Smooth muscle cell (in vitro differentiated cells): ENCODE measurements at regions not wholly inside any gene's neighbourhood (a gene's known extent, or its start where the extent isn't known, plus 50 kb on each side); places are given as distances from the start of the nearest gene placed in this dataset.

ENCODE experiments used
- DNase-seq: peaks from one replicate; lab custom pipeline; 2025; ENCODE audit not compliant: unreplicated experiment; lab: John Stamatoyannopoulos, UW
- H2AFZ ChIP-seq: fragments of 200-600 bp; sonication (generic); 2 replicates; pipeline ENCODE4 v1.6.0; 2016; ENCODE audit warnings: antibody characterized with exemption, low read depth, mild to moderate bottlenecking
- H3F3A ChIP-seq: fragments of 200-600 bp; sonication (generic); 2 replicates; pipeline ENCODE4 v1.6.0; 2017; ENCODE audit warnings: antibody characterized with exemption, low read depth
- H3K27ac ChIP-seq: fragments of 200-600 bp; sonication (generic); 2 replicates; pipeline ENCODE4 v1.5.1; 2016; ENCODE audit warnings: low read depth, mild to moderate bottlenecking
- H3K27me3 ChIP-seq: fragments of 200-600 bp; sonication (generic); 2 replicates; pipeline ENCODE4 v1.6.1; 2016; ENCODE audit warnings: low read depth, mild to moderate bottlenecking
- H3K36me3 ChIP-seq: fragments of 200-600 bp; sonication (generic); 2 replicates; pipeline ENCODE4 v1.5.1; 2016; ENCODE audit warnings: low read depth
- H3K4me1 ChIP-seq: fragments of 200-600 bp; sonication (generic); 2 replicates; pipeline ENCODE4 v1.5.1; 2016; ENCODE audit warnings: low read depth
- H3K4me2 ChIP-seq: fragments of 200-600 bp; sonication (generic); 2 replicates; pipeline ENCODE4 v1.6.0; 2016; ENCODE audit warnings: mild to moderate bottlenecking
- H3K4me3 ChIP-seq: fragments of 200-600 bp; sonication (generic); 2 replicates; pipeline ENCODE4 v1.5.1; 2016; ENCODE audit warnings: mild to moderate bottlenecking
- H3K79me2 ChIP-seq: fragments of 200-600 bp; sonication (generic); 2 replicates; pipeline ENCODE4 v1.6.0; 2016; ENCODE audit warnings: low read depth, mild to moderate bottlenecking
- H3K9ac ChIP-seq: fragments of 200-600 bp; sonication (generic); 2 replicates; pipeline ENCODE4 v1.6.0; 2016; ENCODE audit warnings: low read depth
- H3K9me3 ChIP-seq: fragments of 200-600 bp; sonication (generic); replicated peaks from 2 replicates; pipeline ENCODE4 v1.5.1; 2016; ENCODE audit warnings: low read depth
- H4K20me1 ChIP-seq: fragments of 200-600 bp; sonication (generic); 2 replicates; pipeline ENCODE4 v1.6.0; 2016; ENCODE audit warnings: low read depth
- CTCF ChIP-seq: fragments of 200-600 bp; sonication (generic); IDR thresholded peaks from 2 replicates; pipeline ENCODE4 v1.5.1; 2017; ENCODE audit warnings: borderline replicate concordance, mild to moderate bottlenecking, antibody characterized with exemption; ENCODE audit not compliant: insufficient read depth, poor library complexity, severe bottlenecking
- WGBS: methylation state at CpG from one replicate; pipeline ENCODE4 v1.1.7; 2016; ENCODE audit warnings: low lambda C conversion rate; 5-methylcytosine and 5-hydroxymethylcytosine counted together

- TF ChIP-seq CTCF: no peak
Measured at GRCh38 chr11:27783701-27784355, 83.6 kb upstream of the BDNF start.

GRCh38 chr11:27777033-27777432 is 76.8 kb upstream of the BDNF start:
- no peak for TF ChIP-seq CTCF
- Histone ChIP-seq H3K27ac (no peak overlapping the region), H3K4me1 (no peaks in the 10 kb centered on the region), H3K4me2 (no peak overlapping the region), H4K20me1 (no peaks in the 10 kb centered on the region), H3F3A (no peaks in the 10 kb centered on the region), H2AFZ (no peak overlapping the region), H3K9me3 (no peaks in the 10 kb centered on the region), H3K36me3 (no peaks in the 10 kb centered on the region), H3K4me3 (no peak overlapping the region), H3K27me3 (no peaks in the 10 kb centered on the region), H3K9ac (no peak overlapping the region), H3K79me2 (no peaks in the 10 kb centered on the region)
- no peak for DNase-seq
- WGBS: 59% methylated on average over 3 of the region's 3 CpGs

More at GRCh38 chr11:27783701-27784355, 83.6 kb upstream of the BDNF start:
- H3K36me3 ChIP-seq: no peaks in the 10 kb centered on the region
- H3K4me2 ChIP-seq: no peak overlapping the region
- 86% methylated on average over 4 of the region's 5 CpGs for WGBS
- no peaks in the 10 kb centered on the region for H4K20me1 ChIP-seq
- H3K9me3 ChIP-seq: no peaks in the 10 kb centered on the region
- H3K9ac ChIP-seq: no peak overlapping the region
- no peak overlapping the region for H3K4me3 ChIP-seq
- no peaks in the 10 kb centered on the region for H3F3A ChIP-seq
- DNase-seq: no peak
- peaks cover 7% of the 10 kb centered on the region for H3K27me3 ChIP-seq
- no peaks in the 10 kb centered on the region for H3K79me2 ChIP-seq
- no peak overlapping the region for H2AFZ ChIP-seq
- no peaks in the 10 kb centered on the region for H3K4me1 ChIP-seq
- H3K27ac ChIP-seq: no peak overlapping the region

GRCh38 chr11:27773884-27774283 is 73.6 kb upstream of the BDNF start:
- Histone ChIP-seq H3K4me2 (no peak overlapping the region), H3K4me1 (no peaks in the 10 kb centered on the region), H3K27ac (no peak overlapping the region), H3K36me3 (no peaks in the 10 kb centered on the region), H4K20me1 (no peaks in the 10 kb centered on the region), H3K9me3 (no peaks in the 10 kb centered on the region), H3K4me3 (no peak overlapping the region), H3F3A (no peaks in the 10 kb centered on the region), H3K79me2 (no peaks in the 10 kb centered on the region), H2AFZ (no peak overlapping the region), H3K9ac (no peak overlapping the region), H3K27me3 (no peaks in the 10 kb centered on the region)
- 81% methylated on average over 1 of the region's 1 CpG for whole genome bisulfite sequencing
- DNase-seq: no peak
- TF ChIP-seq CTCF: no peak

GRCh38 chr11:27771516-27771915 is 71.3 kb upstream of the BDNF start:
- Histone ChIP-seq H3K79me2 (no peaks in the 10 kb centered on the region), H3K4me2 (no peak overlapping the region), H3K4me1 (no peaks in the 10 kb centered on the region), H3K9me3 (no peaks in the 10 kb centered on the region), H4K20me1 (no peaks in the 10 kb centered on the region), H2AFZ (no peak overlapping the region), H3K4me3 (no peak overlapping the region), H3F3A (no peaks in the 10 kb centered on the region), H3K27ac (no peak overlapping the region), H3K9ac (no peak overlapping the region), H3K27me3 (no peaks in the 10 kb centered on the region), H3K36me3 (no peaks in the 10 kb centered on the region)
- DNase-seq: no peak
- TF ChIP-seq CTCF: no peak
